Breast epithelium (tissue), 3 donors: ENCODE measurements at regions not wholly inside any gene's neighbourhood (a gene's known extent, or its start where the extent isn't known, plus 50 kb on each side); places are given as distances from the start of the nearest gene placed in this dataset.
"Not testable (repeated sequence)": the region's sequence is repeated elsewhere in the genome, so short reads cannot be mapped to it uniquely, and the experiment has no call there.

Experiments used
- POLR2A ChIP-seq: fragments of 450-650 bp; IDR thresholded peaks from one replicate; pipeline ENCODE4 v1.6.1; 2016; ENCODE audit warnings: antibody characterized with exemption, mild to moderate bottlenecking, moderate library complexity
- POLR2AphosphoS5 ChIP-seq, 3 donors: sonication (generic); formaldehyde crosslinking; IDR thresholded peaks; one replicate each; pipeline ENCODE4 v1.6.1; 2017; ENCODE audit warnings: antibody characterized with exemption in 3 of 3

DNA sequence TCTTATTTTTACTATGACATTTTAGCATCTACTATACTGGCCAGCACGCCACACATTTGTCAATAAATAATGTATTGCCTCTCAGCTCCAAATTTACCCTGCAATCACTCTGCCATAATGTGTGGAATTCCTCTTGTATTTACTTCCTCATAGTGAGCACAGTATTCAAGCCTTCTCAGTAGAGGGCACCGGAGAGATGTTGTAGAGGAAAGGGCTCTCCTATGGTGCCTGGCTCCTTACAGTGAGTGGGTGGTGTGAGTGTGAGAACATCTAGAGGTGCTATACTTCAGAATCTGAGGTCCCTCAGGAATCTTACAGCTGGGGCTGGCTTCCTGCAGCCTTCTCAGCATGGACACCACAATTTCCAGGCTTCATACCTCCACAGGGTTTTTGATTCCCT lies 2334.2 kb upstream of the PCDH20 start:
- TF ChIP-seq POLR2AphosphoS5 (IDR thresholded peaks at IDR 0.05); POLR2A: not testable (repeated sequence)
